Uterus (tissue), 2 donors: ENCODE measurements at regions not wholly inside any gene's neighbourhood (a gene's known extent, or its start where the extent isn't known, plus 50 kb on each side); places are given as distances from the start of the nearest gene placed in this dataset.

Experiments used
- CTCF ChIP-seq, 4 experiments: fragments of 200-600 bp in 2 of 4; fragments of 450-650 bp in 2 of 4; sonication (generic) in 2 of 4; IDR thresholded peaks; one replicate each; pipeline ENCODE4 v1.5.1; 2016 to 2019; ENCODE audit warnings: antibody characterized with exemption in 4 of 4, mild to moderate bottlenecking in 2 of 4, moderate library complexity in 1 of 4
- POLR2A ChIP-seq, 2 donors: fragments of 450-650 bp; IDR thresholded peaks; one replicate each; pipeline ENCODE4 v1.6.1; 2016; ENCODE audit warnings: antibody characterized with exemption in 2 of 2, mild to moderate bottlenecking in 1 of 2, moderate library complexity in 1 of 2

- TF ChIP-seq POLR2A (IDR thresholded peaks at IDR 0.05) (no peak), CTCF (IDR thresholded peaks at IDR 0.05) (no peak)
These were observed 165.9 kb downstream of the SMC2 start for GRCh38 chr9:104260004-104260403.
